GM12878 (cell line): ENCODE measurements at regions not wholly inside any gene's neighbourhood (a gene's known extent, or its start where the extent isn't known, plus 50 kb on each side); places are given as distances from the start of the nearest gene placed in this dataset.

ENCODE experiments used
- ATAC-seq: fragments of 200-7000 bp; cut with Tn5 transposase; 3 replicates; pipeline ENCODE4 v1.9.1; 2020; ENCODE audit warnings: mild to moderate bottlenecking, moderate library complexity
- BruUV-seq: library from RNA; stranded (reverse); fragments of 400-500 nt; replicated peaks from 2 replicates; lab custom pipeline; 2021; lab: Mats Ljungman, UMichigan
- CTCF ChIA-PET: fragments of 300-600 bp; sonication (Branson Sonifier 250); formaldehyde crosslinking; extraction: SDS; loops from one replicate; lab custom pipeline; 2021; ENCODE audit warnings: inconsistent platforms; lab: Yijun Ruan, JAX
- POLR2A ChIA-PET: fragments of 350-600 bp; formaldehyde crosslinking; extraction: SDS; loops from one replicate; lab custom pipeline; 2021; ENCODE audit warnings: inconsistent platforms; lab: Charles Lee
- RAD21 ChIA-PET: fragments of 300-600 bp; sonication (Branson Sonifier 250); formaldehyde crosslinking; loops from one replicate; lab custom pipeline; 2023; ENCODE audit warnings: antibody characterized with exemption; ENCODE audit not compliant: unreplicated experiment; lab: Charles Lee
- SMC1A ChIA-PET: fragments of 300-600 bp; sonication (Branson Sonifier 250); formaldehyde crosslinking; loops from one replicate; lab custom pipeline; 2023; ENCODE audit not compliant: unreplicated experiment, uncharacterized antibody; lab: Charles Lee
- DNase-seq: peaks from one replicate; pipeline ENCODE4 v3.0.0-alpha.2; 2011; ENCODE audit warnings: low read depth, low spot score
- FAIRE-seq: peaks from 3 replicates; lab custom pipeline; 2011; peaks lifted over from hg19 to GRCh38; lab: Jason Lieb, UNC
- H2AFZ ChIP-seq: 2 replicates; pipeline ENCODE4 v1.6.0; 2011; ENCODE audit warnings: low read depth, low read length, control low read depth; ENCODE audit not compliant: control insufficient read depth
- H3K27ac ChIP-seq: 2 replicates; pipeline ENCODE4 v1.5.1; 2011; ENCODE audit warnings: control low read depth; ENCODE audit not compliant: control insufficient read depth, insufficient read depth
- H3K27me3 ChIP-seq, 2 experiments: replicated peaks in 1 of 2; 2 replicates each; pipeline versions ENCODE4 v1.6.0 to v1.6.1; 2011; ENCODE audit warnings: low read length in 1 of 2; ENCODE audit not compliant: control insufficient read depth in 2 of 2, insufficient read depth in 2 of 2
- H3K36me3 ChIP-seq, 2 experiments: 2 replicates each; pipeline ENCODE4 v1.5.1; 2011; ENCODE audit warnings: low read length in 1 of 2; ENCODE audit not compliant: control insufficient read depth in 2 of 2, insufficient read depth in 2 of 2
- H3K4me1 ChIP-seq: 2 replicates; pipeline ENCODE4 v1.6.1; 2011; ENCODE audit warnings: mild to moderate bottlenecking, low read length, moderate library complexity, mixed read lengths; ENCODE audit not compliant: control insufficient read depth, insufficient read depth
- H3K4me2 ChIP-seq: 2 replicates; pipeline ENCODE4 v1.6.0; 2011; ENCODE audit warnings: control low read depth; ENCODE audit not compliant: control insufficient read depth, insufficient read depth
- H3K4me3 ChIP-seq: fragments of 200-600 bp; sonication (generic); 2 replicates; pipeline ENCODE4 v1.5.1; 2016
- H3K79me2 ChIP-seq: 2 replicates; pipeline ENCODE4 v1.6.0; 2011; ENCODE audit warnings: low read length; ENCODE audit not compliant: control insufficient read depth, insufficient read depth
- H3K9ac ChIP-seq: 2 replicates; pipeline ENCODE4 v1.8.0; 2011; ENCODE audit warnings: low read length, control low read depth, mixed read lengths; ENCODE audit not compliant: control insufficient read depth, insufficient read depth
- H3K9me3 ChIP-seq: replicated peaks from 3 replicates; pipeline ENCODE4 v1.5.1; 2011; ENCODE audit warnings: mild to moderate bottlenecking, low read length; ENCODE audit not compliant: control insufficient read depth, insufficient read depth
- H4K20me1 ChIP-seq: 2 replicates; pipeline ENCODE4 v1.6.0; 2011; ENCODE audit not compliant: control insufficient read depth, insufficient read depth
- BCL3 ChIP-seq: IDR thresholded peaks from 2 replicates; pipeline ENCODE4 v1.6.1; 2011; ENCODE audit warnings: borderline replicate concordance, low read depth, mild to moderate bottlenecking, moderate library complexity, low read length; ENCODE audit not compliant: insufficient read depth, poor library complexity, severe bottlenecking
- CTCF ChIP-seq, 3 experiments: IDR thresholded peaks in 2 of 3; conservative IDR thresholded peaks in 1 of 3; 2 replicates each; pipeline ENCODE4 v1.5.1; 2011; ENCODE audit warnings: low read depth in 3 of 3, low read length in 3 of 3, mild to moderate bottlenecking in 3 of 3, control low read depth in 2 of 3, moderate library complexity in 2 of 3, inconsistent platforms in 1 of 3, mixed read lengths in 1 of 3; ENCODE audit not compliant: control insufficient read depth in 2 of 3, insufficient read depth in 1 of 3; ENCODE audit errors: extremely low read depth in 1 of 3
- PKNOX1 ChIP-seq: fragments of 450-650 bp; IDR thresholded peaks from 2 replicates; pipeline ENCODE4 v1.6.1; 2016; ENCODE audit warnings: mild to moderate bottlenecking
- POLR2AphosphoS2 ChIP-seq: IDR thresholded peaks from 2 replicates; pipeline ENCODE4 v1.6.1; 2011; ENCODE audit warnings: low read depth, mild to moderate bottlenecking, low read length, improper control_type of control experiment, moderate library complexity
- PRDM15 ChIP-seq: fragments of 450-650 bp; formaldehyde crosslinking; IDR thresholded peaks from 2 replicates; pipeline ENCODE4 v1.4.0; 2020; ENCODE audit warnings: mild to moderate bottlenecking, moderate library complexity
- RFX5 ChIP-seq: IDR thresholded peaks from 2 replicates; pipeline ENCODE4 v1.6.1; 2011; ENCODE audit warnings: low read depth, low read length, improper control_type of control experiment
- RUNX3 ChIP-seq: IDR thresholded peaks from 2 replicates; pipeline ENCODE4 v1.6.1; 2012; ENCODE audit warnings: low read length, inconsistent platforms
- WGBS: methylation state at CpG from one replicate; pipeline ENCODE4 v1.1.6; 2016; ENCODE audit warnings: low lambda C conversion rate; ENCODE audit not compliant: insufficient replicate concordance, insufficient coverage; ENCODE audit errors: missing lambda C conversion rate; 5-methylcytosine and 5-hydroxymethylcytosine counted together
- in situ Hi-C: fragments of 300-500 bp; cut with MboI; formaldehyde crosslinking; loops from 9 replicates; pipeline ENCODE4 v1.14.3; 2018; ENCODE audit warnings: mixed read lengths
- intact Hi-C: fragments of 100-400 bp; cut with micrococcal nuclease; formaldehyde crosslinking; loops from one replicate; pipeline ENCODE4 v1.14.2; 2022; ENCODE audit not compliant: unreplicated experiment

- no peaks in the 10 kb centered on the region for H3K9me3 ChIP-seq
- H3K27me3 ChIP-seq, result no peaks in the 10 kb centered on the region
- H3K4me3 ChIP-seq, result no peak overlapping the region
- no peaks in the 10 kb centered on the region for H4K20me1 ChIP-seq
- FAIRE-seq, result no peak
- H2AFZ ChIP-seq, result no peak overlapping the region
- ChIA-PET SMC1A (no interaction called here), POLR2A (no interaction called here), RAD21 (no interaction called here), CTCF (no interaction called here)
- H3K27ac ChIP-seq, result no peak overlapping the region
- in situ Hi-C loops, result no loop called here
- no peak for ATAC-seq
- intact Hi-C loops, result no loop called here
- no peak for TF ChIP-seq PKNOX1
- no peak for TF ChIP-seq CTCF (IDR thresholded peaks at IDR 0.05 in 2 of 3, conservative IDR thresholded peaks at IDR 0.05 in 1 of 3; ENCODE audit: control insufficient read depth in 2 of 3, extremely low read depth in 1 of 3, insufficient read depth in 1 of 3, low read depth in 3 of 3, low read length in 3 of 3)
- no peak for TF ChIP-seq POLR2AphosphoS2
- no peak for TF ChIP-seq BCL3
- TF ChIP-seq RFX5, result no peak
- TF ChIP-seq RUNX3, result no peak
- no peak for TF ChIP-seq PRDM15
- H3K4me2 ChIP-seq, result no peak overlapping the region
- H3K79me2 ChIP-seq, result no peaks in the 10 kb centered on the region
- WGBS, result 33% methylated on average over 2 of the region's 2 CpGs
- no peaks in the 10 kb centered on the region for H3K36me3 ChIP-seq
- no peaks in the 10 kb centered on the region for H3K4me1 ChIP-seq
- no peak for DNase-seq
- no peak overlapping the region for H3K9ac ChIP-seq
- BruUV-seq, result no TSS peak
These were observed 133.8 kb upstream of the MGAT4C start for GRCh38 chr12:86389949-86390348.
